ENCODE measurements at regions not wholly inside any gene's neighbourhood (a gene's known extent, or its start where the extent isn't known, plus 50 kb on each side); places are given as distances from the start of the nearest gene placed in this dataset.

GRCh38 chr10:46096446-46096845 is 50.4 kb upstream of the MSMB start:
- TF ChIP-seq, protein P1, sequence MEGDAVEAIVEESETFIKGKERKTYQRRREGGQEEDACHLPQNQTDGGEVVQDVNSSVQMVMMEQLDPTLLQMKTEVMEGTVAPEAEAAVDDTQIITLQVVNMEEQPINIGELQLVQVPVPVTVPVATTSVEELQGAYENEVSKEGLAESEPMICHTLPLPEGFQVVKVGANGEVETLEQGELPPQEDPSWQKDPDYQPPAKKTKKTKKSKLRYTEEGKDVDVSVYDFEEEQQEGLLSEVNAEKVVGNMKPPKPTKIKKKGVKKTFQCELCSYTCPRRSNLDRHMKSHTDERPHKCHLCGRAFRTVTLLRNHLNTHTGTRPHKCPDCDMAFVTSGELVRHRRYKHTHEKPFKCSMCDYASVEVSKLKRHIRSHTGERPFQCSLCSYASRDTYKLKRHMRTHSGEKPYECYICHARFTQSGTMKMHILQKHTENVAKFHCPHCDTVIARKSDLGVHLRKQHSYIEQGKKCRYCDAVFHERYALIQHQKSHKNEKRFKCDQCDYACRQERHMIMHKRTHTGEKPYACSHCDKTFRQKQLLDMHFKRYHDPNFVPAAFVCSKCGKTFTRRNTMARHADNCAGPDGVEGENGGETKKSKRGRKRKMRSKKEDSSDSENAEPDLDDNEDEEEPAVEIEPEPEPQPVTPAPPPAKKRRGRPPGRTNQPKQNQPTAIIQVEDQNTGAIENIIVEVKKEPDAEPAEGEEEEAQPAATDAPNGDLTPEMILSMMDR (IDR thresholded peaks at IDR 0.05), result no peak
- TF ChIP-seq POLR2A (IDR thresholded peaks at IDR 0.05), result no peak

All from Peyer's patch (tissue), 4 donors.